Peyer's patch (tissue), 4 donors: ENCODE measurements at regions not wholly inside any gene's neighbourhood (a gene's known extent, or its start where the extent isn't known, plus 50 kb on each side); places are given as distances from the start of the nearest gene placed in this dataset.

Experiments used
- POLR2A ChIP-seq, 2 donors: fragments of 450-650 bp; IDR thresholded peaks; one replicate each; pipeline ENCODE4 v1.5.1; 2017; ENCODE audit warnings: antibody characterized with exemption in 2 of 2, mild to moderate bottlenecking in 2 of 2, moderate library complexity in 2 of 2
- TF ChIP-seq, protein P1 (sequence below), 6 experiments: fragments of 450-650 bp in 4 of 6; fragments of 200-600 bp in 2 of 6; sonication (generic) in 1 of 6; IDR thresholded peaks; one replicate each; pipeline ENCODE4 v1.5.1; 2017 to 2019; ENCODE audit warnings: antibody characterized with exemption in 6 of 6, mild to moderate bottlenecking in 3 of 6, moderate library complexity in 1 of 6

DNA sequence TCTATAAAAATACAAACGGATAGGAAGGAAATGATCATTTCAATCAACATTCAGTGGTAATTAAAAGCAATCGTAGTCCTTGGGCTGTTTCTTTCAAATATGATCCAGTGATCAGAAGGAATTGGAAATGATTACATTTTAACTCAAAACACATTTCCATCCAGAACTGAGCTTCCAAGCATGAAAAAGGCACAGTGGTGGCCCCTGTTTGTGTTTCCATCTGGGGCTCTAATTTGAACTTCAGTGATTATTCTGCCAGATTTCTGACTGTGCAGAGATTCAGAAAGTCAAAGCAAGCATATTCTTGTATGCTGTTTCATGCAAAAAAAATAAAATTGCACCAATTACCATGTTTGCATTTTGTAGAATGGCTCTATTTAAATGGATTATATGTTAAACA lies 157.0 kb upstream of the LMNTD1 start:
- TF ChIP-seq, protein P1, sequence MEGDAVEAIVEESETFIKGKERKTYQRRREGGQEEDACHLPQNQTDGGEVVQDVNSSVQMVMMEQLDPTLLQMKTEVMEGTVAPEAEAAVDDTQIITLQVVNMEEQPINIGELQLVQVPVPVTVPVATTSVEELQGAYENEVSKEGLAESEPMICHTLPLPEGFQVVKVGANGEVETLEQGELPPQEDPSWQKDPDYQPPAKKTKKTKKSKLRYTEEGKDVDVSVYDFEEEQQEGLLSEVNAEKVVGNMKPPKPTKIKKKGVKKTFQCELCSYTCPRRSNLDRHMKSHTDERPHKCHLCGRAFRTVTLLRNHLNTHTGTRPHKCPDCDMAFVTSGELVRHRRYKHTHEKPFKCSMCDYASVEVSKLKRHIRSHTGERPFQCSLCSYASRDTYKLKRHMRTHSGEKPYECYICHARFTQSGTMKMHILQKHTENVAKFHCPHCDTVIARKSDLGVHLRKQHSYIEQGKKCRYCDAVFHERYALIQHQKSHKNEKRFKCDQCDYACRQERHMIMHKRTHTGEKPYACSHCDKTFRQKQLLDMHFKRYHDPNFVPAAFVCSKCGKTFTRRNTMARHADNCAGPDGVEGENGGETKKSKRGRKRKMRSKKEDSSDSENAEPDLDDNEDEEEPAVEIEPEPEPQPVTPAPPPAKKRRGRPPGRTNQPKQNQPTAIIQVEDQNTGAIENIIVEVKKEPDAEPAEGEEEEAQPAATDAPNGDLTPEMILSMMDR (IDR thresholded peaks at IDR 0.05), result no peak
- TF ChIP-seq POLR2A (IDR thresholded peaks at IDR 0.05), result no peak
